Kasumi-1 (cell line): ENCODE measurements at regions not wholly inside any gene's neighbourhood (a gene's known extent, or its start where the extent isn't known, plus 50 kb on each side); places are given as distances from the start of the nearest gene placed in this dataset.
A peak's percentile ranks its signal among the peaks of the same experiment; 100 is the strongest.
"Not testable (repeated sequence)": the region's sequence is repeated elsewhere in the genome, so short reads cannot be mapped to it uniquely, and the experiment has no call there.

Source experiments
- DNase-seq, 2 experiments: peaks; one replicate each; lab custom pipeline; 2025; lab: John Stamatoyannopoulos, UW

GRCh38 chr4:141346144-141346543, 125.4 kb downstream of the ZNF330 start:
- peak; percentile 62 to 75 for DNase-seq

GRCh38 chr4:141347684-141348083, 127.0 kb downstream of the ZNF330 start:
- no peak for DNase-seq

- no peak for DNase-seq
Observed at GRCh38 chr4:141348125-141348524, 127.4 kb downstream of the ZNF330 start.

- no peak for DNase-seq
Observed at GRCh38 chr4:141348573-141348972, 127.9 kb downstream of the ZNF330 start.

GRCh38 chr4:141349236-141349635, 128.5 kb downstream of the ZNF330 start:
- DNase-seq: no peak

- DNase-seq: no peak
Observed at GRCh38 chr4:141350122-141350905, 129.6 kb downstream of the ZNF330 start.

GRCh38 chr4:141352331-141352730, 131.6 kb downstream of the ZNF330 start:
- peak; percentile 32 to 33 for DNase-seq

- DNase-seq: peak; percentile 81 to 89
Observed at GRCh38 chr4:141352909-141353525, 132.3 kb downstream of the ZNF330 start.

GRCh38 chr4:141356321-141356962, 135.7 kb downstream of the ZNF330 start:
- no peak for DNase-seq

- no peak for DNase-seq
Observed at GRCh38 chr4:141356963-141357335, 136.3 kb downstream of the ZNF330 start.

- DNase-seq: not testable (repeated sequence)
Observed at GRCh38 chr4:141368241-141368640, 147.5 kb downstream of the ZNF330 start.

GRCh38 chr4:141371206-141371605, 150.5 kb downstream of the ZNF330 start:
- DNase-seq: no peak

- DNase-seq: peak; percentile 10 to 13
Observed at GRCh38 chr4:141375855-141376254, 155.2 kb downstream of the ZNF330 start.

GRCh38 chr4:141376769-141377168, 156.1 kb downstream of the ZNF330 start:
- DNase-seq: no peak

- no peak for DNase-seq
Observed at GRCh38 chr4:141387299-141387698, 166.6 kb downstream of the ZNF330 start.

- no peak for DNase-seq
Observed at GRCh38 chr4:141388481-141388880, 167.8 kb downstream of the ZNF330 start.

GRCh38 chr4:141389649-141390048, 169.0 kb downstream of the ZNF330 start:
- DNase-seq: no peak

GRCh38 chr4:141390571-141390970, 169.9 kb downstream of the ZNF330 start:
- DNase-seq: no peak

GRCh38 chr4:141391293-141391692, 170.6 kb downstream of the ZNF330 start:
- no peak for DNase-seq

GRCh38 chr4:141391771-141392170, 171.1 kb downstream of the ZNF330 start:
- no peak for DNase-seq

- no peak for DNase-seq
Observed at GRCh38 chr4:141395246-141395830, 174.6 kb downstream of the ZNF330 start.

- DNase-seq: no peak
Observed at GRCh38 chr4:141395919-141396318, 175.2 kb downstream of the ZNF330 start.

- no peak for DNase-seq
Observed at GRCh38 chr4:141402712-141403111, 182.0 kb downstream of the ZNF330 start.
